GM20000 (cell line): ENCODE measurements at regions not wholly inside any gene's neighbourhood (a gene's known extent, or its start where the extent isn't known, plus 50 kb on each side); places are given as distances from the start of the nearest gene placed in this dataset.

Source experiments
- DNase-seq: peaks from one replicate; pipeline ENCODE4 v3.0.0; 2012; ENCODE audit warnings: low spot score
- CTCF ChIP-seq: IDR thresholded peaks from 2 replicates; pipeline ENCODE4 v1.5.1; 2012; ENCODE audit warnings: mild to moderate bottlenecking, control low read depth; ENCODE audit errors: extremely low read depth, missing control alignments

- no peak for TF ChIP-seq CTCF
- no peak for DNase-seq
These were observed 212.3 kb upstream of the B3GAT1 start for GRCh38 chr11:134624166-134624920.

- TF ChIP-seq CTCF, result no peak
- DNase-seq, result no peak
These were observed 211.7 kb upstream of the B3GAT1 start for GRCh38 chr11:134623711-134624110.

GRCh38 chr11:134622458-134622857 lies 210.4 kb upstream of the B3GAT1 start:
- no peak for DNase-seq
- no peak for TF ChIP-seq CTCF

GRCh38 chr11:134617360-134617759 lies 205.3 kb upstream of the B3GAT1 start:
- TF ChIP-seq CTCF, result no peak
- DNase-seq, result no peak

GRCh38 chr11:134616038-134616437 lies 204.0 kb upstream of the B3GAT1 start:
- TF ChIP-seq CTCF, result no peak
- no peak for DNase-seq

- no peak for TF ChIP-seq CTCF
- no peak for DNase-seq
These were observed 203.1 kb upstream of the B3GAT1 start for GRCh38 chr11:134615041-134615615.

- DNase-seq, result no peak
- no peak for TF ChIP-seq CTCF
These were observed 202.1 kb upstream of the B3GAT1 start for GRCh38 chr11:134614141-134614540.
